ENCODE measurements at regions not wholly inside any gene's neighbourhood (a gene's known extent, or its start where the extent isn't known, plus 50 kb on each side); places are given as distances from the start of the nearest gene placed in this dataset.

DNA sequence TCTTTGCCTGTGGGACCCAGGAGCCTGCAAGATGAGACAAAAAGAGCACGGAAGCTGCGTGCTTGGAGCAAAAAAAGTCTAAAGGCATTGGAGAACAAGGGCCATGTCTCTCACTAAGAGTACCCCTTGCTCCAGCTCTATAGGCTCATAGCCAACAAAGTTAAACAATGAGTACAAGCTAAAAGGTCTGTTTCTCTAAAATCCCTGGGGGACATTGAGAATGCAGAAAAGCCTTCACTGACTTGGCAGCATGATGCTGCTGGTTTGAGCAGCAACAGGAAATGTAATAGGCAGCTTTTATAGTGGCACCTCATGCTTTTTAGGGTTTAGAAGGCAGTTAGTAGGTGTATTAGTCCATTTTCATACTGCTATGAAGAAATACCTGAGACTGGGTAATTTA, 287.5 kb downstream of the SMARCA2 start:
- intact Hi-C loops (cut with DNase I): no loop called here
- no peaks in the 10 kb centered on the region for H3K36me3 ChIP-seq

DNA sequence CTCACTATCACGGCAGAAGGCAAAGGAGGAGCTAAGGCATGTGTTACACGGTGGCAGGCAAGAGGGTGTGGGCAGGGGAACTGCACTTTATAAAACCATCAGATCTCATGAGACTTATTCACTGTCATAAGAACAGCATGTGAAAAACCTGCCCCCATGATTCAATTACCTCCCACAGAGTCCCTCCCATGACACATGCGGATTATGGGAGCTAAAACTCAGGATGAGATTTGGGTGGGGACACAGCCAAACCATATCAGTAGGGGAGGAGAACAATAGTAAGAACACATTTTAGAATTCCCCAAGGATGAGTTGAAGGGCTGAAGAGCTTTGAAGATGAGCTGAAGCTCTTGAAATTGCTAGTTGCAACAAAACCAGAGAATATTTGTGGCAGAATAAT, 287.9 kb downstream of the SMARCA2 start:
- no peak overlapping the region for H3K4me3 ChIP-seq
- no peak overlapping the region for H3K9ac ChIP-seq (ENCODE audit: low read depth in 2 of 2, low read length in 2 of 2)
- TF ChIP-seq, protein P1, sequence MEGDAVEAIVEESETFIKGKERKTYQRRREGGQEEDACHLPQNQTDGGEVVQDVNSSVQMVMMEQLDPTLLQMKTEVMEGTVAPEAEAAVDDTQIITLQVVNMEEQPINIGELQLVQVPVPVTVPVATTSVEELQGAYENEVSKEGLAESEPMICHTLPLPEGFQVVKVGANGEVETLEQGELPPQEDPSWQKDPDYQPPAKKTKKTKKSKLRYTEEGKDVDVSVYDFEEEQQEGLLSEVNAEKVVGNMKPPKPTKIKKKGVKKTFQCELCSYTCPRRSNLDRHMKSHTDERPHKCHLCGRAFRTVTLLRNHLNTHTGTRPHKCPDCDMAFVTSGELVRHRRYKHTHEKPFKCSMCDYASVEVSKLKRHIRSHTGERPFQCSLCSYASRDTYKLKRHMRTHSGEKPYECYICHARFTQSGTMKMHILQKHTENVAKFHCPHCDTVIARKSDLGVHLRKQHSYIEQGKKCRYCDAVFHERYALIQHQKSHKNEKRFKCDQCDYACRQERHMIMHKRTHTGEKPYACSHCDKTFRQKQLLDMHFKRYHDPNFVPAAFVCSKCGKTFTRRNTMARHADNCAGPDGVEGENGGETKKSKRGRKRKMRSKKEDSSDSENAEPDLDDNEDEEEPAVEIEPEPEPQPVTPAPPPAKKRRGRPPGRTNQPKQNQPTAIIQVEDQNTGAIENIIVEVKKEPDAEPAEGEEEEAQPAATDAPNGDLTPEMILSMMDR (IDR thresholded peaks at IDR 0.05): no peak
- H3K9me3 ChIP-seq: no peaks in the 10 kb centered on the region
- H3K27ac ChIP-seq: no peak overlapping the region
- no peaks in the 10 kb centered on the region for H3K36me3 ChIP-seq
- H3K27me3 ChIP-seq: no peaks in the 10 kb centered on the region
- no peaks in the 10 kb centered on the region for H3K4me1 ChIP-seq
- no peak for DNase-seq
- intact Hi-C loops (cut with DNase I): no loop called here

More for the DNA sequence above, 287.5 kb downstream of the SMARCA2 start:
- no peaks in the 10 kb centered on the region for H3K9me3 ChIP-seq
- DNase-seq: no peak
- H3K4me1 ChIP-seq: no peaks in the 10 kb centered on the region
- no peak overlapping the region for H3K4me3 ChIP-seq
- TF ChIP-seq, protein P1 (IDR thresholded peaks at IDR 0.05): no peak
- H3K27me3 ChIP-seq: no peaks in the 10 kb centered on the region
- H3K27ac ChIP-seq: no peak overlapping the region
- H3K9ac ChIP-seq (ENCODE audit: low read depth in 2 of 2, low read length in 2 of 2): no peak overlapping the region

DNA sequence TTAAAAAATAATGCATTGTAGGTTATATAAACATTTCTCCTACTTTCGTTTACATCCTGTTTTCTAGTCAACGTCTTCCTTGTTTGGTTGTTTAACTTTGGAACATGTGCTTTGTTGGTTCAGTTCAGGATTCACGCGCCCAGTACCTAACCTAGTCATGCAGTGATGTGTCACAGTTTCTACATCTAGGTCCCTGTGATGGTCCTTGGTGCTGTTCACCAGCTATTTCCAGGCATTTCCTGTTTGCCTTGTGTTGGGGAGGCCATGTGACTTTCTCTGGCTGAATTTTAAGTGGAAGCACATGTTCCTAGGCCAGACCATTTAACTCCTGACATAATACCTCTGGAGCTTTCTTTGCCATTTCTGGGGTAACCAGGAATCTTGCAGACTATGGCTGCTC, 292.3 kb downstream of the SMARCA2 start:
- no peak for DNase-seq
- Histone ChIP-seq H3K27ac (no peak overlapping the region), H3K27me3 (no peaks in the 10 kb centered on the region), H3K9ac (ENCODE audit: low read depth in 2 of 2, low read length in 2 of 2) (no peak overlapping the region), H3K9me3 (no peaks in the 10 kb centered on the region), H3K36me3 (no peaks in the 10 kb centered on the region), H3K4me1 (no peaks in the 10 kb centered on the region), H3K4me3 (no peak overlapping the region)
- intact Hi-C loops (cut with DNase I): no loop called here
- TF ChIP-seq, protein P1 (IDR thresholded peaks at IDR 0.05): no peak

DNA sequence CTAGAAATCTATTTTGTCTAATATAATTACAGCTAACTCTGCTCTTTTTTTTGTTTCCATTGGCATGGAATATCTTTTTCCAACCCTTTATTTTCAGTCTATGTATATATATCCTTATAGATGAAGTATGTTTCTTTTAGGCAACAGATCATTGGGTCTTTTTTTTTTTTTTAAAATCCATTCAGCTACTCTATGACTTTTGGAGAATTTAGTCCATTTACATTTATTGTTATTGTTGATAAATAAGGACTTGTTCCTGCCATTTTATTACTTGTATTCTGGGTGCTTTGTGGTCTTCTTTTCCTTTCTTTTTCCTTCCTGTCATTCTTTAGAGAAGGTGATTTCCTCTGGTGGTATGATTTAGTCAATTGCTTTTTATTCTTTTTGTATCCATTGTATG, 296.8 kb downstream of the SMARCA2 start:
- H3K27ac ChIP-seq: no peak overlapping the region
- no peaks in the 10 kb centered on the region for H3K4me1 ChIP-seq
- H3K27me3 ChIP-seq: no peaks in the 10 kb centered on the region
- no peak overlapping the region for H3K4me3 ChIP-seq
- DNase-seq: no peak
- intact Hi-C loops (cut with DNase I): no loop called here
- H3K9ac ChIP-seq (ENCODE audit: low read depth in 2 of 2, low read length in 2 of 2): no peak overlapping the region
- no peaks in the 10 kb centered on the region for H3K9me3 ChIP-seq
- TF ChIP-seq, protein P1 (IDR thresholded peaks at IDR 0.05): no peak
- H3K36me3 ChIP-seq: no peaks in the 10 kb centered on the region

DNA sequence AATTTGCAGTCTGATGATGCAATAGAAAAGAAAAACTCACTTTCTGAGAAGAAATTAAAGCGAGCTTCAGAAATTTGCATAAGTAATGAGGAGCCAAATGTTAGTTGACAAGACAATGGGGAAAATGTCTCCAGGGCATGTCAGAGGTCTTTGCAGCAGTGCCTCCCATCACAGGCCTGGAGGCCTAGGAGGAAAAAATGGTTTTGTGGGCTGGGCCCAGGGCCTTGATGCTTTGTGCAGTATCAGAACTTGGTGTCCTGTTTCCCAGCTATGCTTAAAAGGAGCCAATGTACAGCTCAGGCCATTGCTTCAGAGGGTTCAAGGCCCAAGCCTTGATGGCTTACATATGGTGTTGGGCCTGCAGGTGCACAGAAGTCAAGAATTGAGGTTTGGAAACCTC, 298.4 kb downstream of the SMARCA2 start:
- no peak overlapping the region for H3K4me3 ChIP-seq
- intact Hi-C loops (cut with DNase I): no loop called here
- TF ChIP-seq, protein P1 (IDR thresholded peaks at IDR 0.05): no peak
- H3K36me3 ChIP-seq: no peaks in the 10 kb centered on the region
- H3K4me1 ChIP-seq: no peaks in the 10 kb centered on the region
- no peak overlapping the region for H3K27ac ChIP-seq
- no peaks in the 10 kb centered on the region for H3K27me3 ChIP-seq
- no peak for DNase-seq
- H3K9ac ChIP-seq (ENCODE audit: low read depth in 2 of 2, low read length in 2 of 2): no peak overlapping the region
- no peaks in the 10 kb centered on the region for H3K9me3 ChIP-seq

DNA sequence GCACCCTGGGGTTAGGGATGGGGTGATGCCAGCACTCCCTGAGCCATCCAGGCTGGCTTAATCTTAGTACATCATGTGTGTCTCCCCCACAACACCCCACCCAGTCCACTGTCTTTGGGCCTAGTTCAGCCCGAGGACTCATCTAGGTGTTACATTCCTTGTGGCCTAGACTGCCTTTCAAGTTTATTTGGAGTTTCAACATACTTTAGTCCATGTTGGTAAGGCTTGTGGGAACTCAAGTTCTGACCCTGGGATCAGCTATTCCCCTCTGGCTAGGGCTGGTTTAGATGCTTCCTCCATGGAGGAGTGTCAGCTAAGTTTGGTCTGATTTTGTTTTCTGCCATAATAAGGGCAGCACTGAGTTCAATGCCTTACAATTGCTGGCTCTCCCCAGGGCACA, 302.4 kb downstream of the SMARCA2 start:
- Histone ChIP-seq H3K9ac (ENCODE audit: low read depth in 2 of 2, low read length in 2 of 2) (no peak overlapping the region), H3K4me1 (no peaks in the 10 kb centered on the region), H3K4me3 (no peak overlapping the region), H3K27me3 (no peaks in the 10 kb centered on the region), H3K9me3 (no peaks in the 10 kb centered on the region), H3K36me3 (no peaks in the 10 kb centered on the region), H3K27ac (no peak overlapping the region)
- intact Hi-C loops (cut with DNase I): no loop called here
- TF ChIP-seq, protein P1 (IDR thresholded peaks at IDR 0.05): no peak
- no peak for DNase-seq

Measured in colonic mucosa (tissue), 4 donors.